ENCODE measurements at regions not wholly inside any gene's neighbourhood (a gene's known extent, or its start where the extent isn't known, plus 50 kb on each side); places are given as distances from the start of the nearest gene placed in this dataset.
"Not testable (repeated sequence)": the region's sequence is repeated elsewhere in the genome, so short reads cannot be mapped to it uniquely, and the experiment has no call there.

GRCh38 chr13:44887515-44887914 lies 101.8 kb downstream of the NUFIP1 start:
- no peak for DNase-seq

- no peak for DNase-seq
Observed at GRCh38 chr13:44884076-44884729, 105.1 kb downstream of the NUFIP1 start.

- DNase-seq: no peak
Observed at GRCh38 chr13:44879452-44880058, 109.7 kb downstream of the NUFIP1 start.

- DNase-seq: peak; percentile 7
Observed at GRCh38 chr13:44876782-44877324, 112.4 kb downstream of the NUFIP1 start.

GRCh38 chr13:44874886-44875630 lies 114.2 kb downstream of the NUFIP1 start:
- DNase-seq: no peak

GRCh38 chr13:44874176-44874575 lies 115.1 kb downstream of the NUFIP1 start:
- DNase-seq: no peak

GRCh38 chr13:44873461-44873860 lies 115.8 kb downstream of the NUFIP1 start:
- no peak for DNase-seq

- no peak for DNase-seq
Observed at GRCh38 chr13:44872751-44873150, 116.5 kb downstream of the NUFIP1 start.

- DNase-seq: no peak
Observed at GRCh38 chr13:44870456-44870929, 118.8 kb downstream of the NUFIP1 start.

- DNase-seq: no peak
Observed at GRCh38 chr13:44869167-44869566, 120.1 kb downstream of the NUFIP1 start.

GRCh38 chr13:44868397-44868796 lies 120.9 kb downstream of the NUFIP1 start:
- DNase-seq: no peak

- DNase-seq: no peak
Observed at GRCh38 chr13:44867825-44868224, 121.4 kb downstream of the NUFIP1 start.

- DNase-seq: no peak
Observed at GRCh38 chr13:44866411-44866911, 122.8 kb downstream of the NUFIP1 start.

GRCh38 chr13:44865722-44866410 lies 123.4 kb downstream of the NUFIP1 start:
- DNase-seq: no peak

- DNase-seq: not testable (repeated sequence)
Observed at GRCh38 chr13:44863641-44864040, 125.6 kb downstream of the NUFIP1 start.

- DNase-seq: no peak
Observed at GRCh38 chr13:44860454-44860853, 128.8 kb downstream of the NUFIP1 start.

- DNase-seq: no peak
Observed at GRCh38 chr13:44857736-44858135, 131.5 kb downstream of the NUFIP1 start.

- DNase-seq: no peak
Observed at GRCh38 chr13:44857061-44857460, 132.2 kb downstream of the NUFIP1 start.

GRCh38 chr13:44855860-44856259 lies 133.4 kb downstream of the NUFIP1 start:
- no peak for DNase-seq

GRCh38 chr13:44854313-44855060 lies 134.8 kb downstream of the NUFIP1 start:
- no peak for DNase-seq

GRCh38 chr13:44853641-44854040 lies 135.6 kb downstream of the NUFIP1 start:
- DNase-seq: no peak
